ENCODE measurements at regions not wholly inside any gene's neighbourhood (a gene's known extent, or its start where the extent isn't known, plus 50 kb on each side); places are given as distances from the start of the nearest gene placed in this dataset.

DNA sequence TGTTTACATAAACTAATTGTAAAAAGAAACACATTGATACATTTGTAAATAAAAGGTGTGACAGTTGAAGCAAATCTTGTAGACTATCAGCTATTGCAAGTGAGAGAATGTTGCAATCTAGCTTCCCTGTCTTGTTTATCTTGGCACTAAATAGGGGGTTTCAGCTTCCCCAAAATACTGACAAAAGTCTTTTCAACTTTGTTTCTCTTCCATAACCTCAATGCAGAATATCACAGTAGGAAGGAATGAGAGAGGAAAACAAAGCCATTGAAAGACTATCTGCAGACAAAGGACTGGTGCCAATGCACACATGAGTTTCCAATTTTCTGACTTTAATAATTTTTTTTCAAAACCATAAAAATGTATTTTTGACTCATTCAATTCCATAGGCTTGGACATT, 886.2 kb upstream of the MGAT4C start:
- DNase-seq, result peak; percentile 48

GRCh38 chr12:87141091-87141490, 884.9 kb upstream of the MGAT4C start:
- no peak for DNase-seq

DNA sequence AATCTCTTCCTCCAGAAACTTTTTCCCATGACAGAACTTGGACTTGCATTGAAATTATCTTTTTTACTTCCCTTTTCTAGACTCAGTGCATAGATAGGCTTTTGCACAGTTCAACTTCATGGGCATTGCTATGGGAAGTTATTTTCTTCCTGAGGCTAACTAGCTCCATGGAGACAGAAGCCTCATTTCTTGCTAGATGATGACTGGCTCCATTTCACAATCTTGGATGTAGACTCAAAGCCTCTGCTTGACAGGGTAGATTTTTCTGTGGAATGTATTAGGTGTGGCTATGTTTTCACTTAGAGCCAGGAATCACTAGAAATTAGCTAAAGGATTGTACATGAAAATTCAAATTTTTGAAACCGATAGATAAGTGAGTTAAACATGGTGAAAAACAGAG, 884.1 kb upstream of the MGAT4C start:
- DNase-seq, result no peak

- DNase-seq, result no peak
Measured at GRCh38 chr12:87137220-87137619, 881.0 kb upstream of the MGAT4C start.

DNA sequence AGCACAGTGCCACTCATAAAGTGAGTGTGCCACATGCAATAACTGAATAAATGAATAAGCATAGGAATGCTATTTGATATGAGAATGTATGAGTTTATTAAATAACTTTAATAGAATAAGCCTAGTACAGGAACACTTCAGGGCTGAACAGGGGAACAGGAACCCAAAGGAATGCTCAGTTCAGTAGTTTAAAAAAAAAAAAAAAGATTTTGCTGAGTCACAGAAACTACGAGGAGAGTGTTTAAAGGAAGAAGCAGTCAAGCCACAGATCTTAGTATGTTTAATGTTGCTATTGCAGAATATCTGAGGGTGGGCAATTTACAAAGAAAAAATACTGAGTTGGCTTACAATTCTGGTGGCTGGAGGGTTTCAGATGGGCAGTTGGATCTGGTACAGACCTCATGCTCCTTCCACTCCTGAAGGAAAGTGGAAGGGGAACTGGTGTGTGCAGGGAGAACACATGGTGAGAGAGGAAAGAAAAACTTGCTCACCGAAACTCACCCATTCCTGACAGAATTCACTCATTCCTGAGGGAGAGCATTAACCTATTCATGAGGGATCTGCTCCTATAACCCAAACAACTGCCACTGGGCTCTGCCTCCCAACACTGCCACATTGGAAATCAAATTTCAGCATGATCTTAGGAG, 880.3 kb upstream of the MGAT4C start:
- no peak for DNase-seq

GRCh38 chr12:87127272-87127671, 871.1 kb upstream of the MGAT4C start:
- DNase-seq, result no peak

- no peak for DNase-seq
Measured at GRCh38 chr12:87121896-87122295, 865.7 kb upstream of the MGAT4C start.

DNA sequence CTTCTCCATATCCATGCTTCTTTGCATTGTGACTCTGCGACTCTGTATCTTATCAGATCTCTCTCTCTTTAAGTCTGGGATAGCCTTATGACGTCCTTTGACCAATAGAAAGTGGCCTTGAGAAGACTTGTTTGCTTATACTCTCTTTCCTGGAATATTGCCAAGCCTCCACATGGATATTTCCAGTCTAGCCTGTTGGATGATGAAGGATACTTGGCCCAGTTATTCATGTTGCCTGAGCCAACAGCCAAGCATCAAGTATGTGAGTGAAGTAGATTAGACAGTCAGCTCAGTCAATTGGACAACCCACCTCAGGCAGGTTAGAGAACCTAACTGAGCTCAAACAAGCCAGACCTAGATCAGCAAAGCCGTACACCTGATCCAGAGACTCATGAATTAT, 864.2 kb upstream of the MGAT4C start:
- DNase-seq, result no peak

DNA sequence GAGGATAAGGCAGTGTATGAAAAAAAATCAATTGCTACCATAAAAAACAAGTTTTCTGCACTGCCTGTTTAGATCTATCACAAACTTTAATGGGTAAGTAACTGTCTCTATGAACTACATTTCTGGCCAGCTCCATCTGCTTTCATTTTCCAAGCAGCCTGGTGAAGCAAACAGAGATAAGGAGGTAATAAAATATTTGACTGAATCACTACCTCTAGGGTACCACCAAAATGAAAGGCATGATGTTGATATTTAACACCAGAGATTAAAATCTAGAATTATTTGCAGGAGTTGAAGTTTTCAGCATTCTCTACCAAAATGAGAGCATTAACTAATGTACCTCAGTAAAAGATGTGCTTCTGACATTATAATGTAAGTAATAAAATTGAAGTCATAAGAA, 863.5 kb upstream of the MGAT4C start:
- no peak for DNase-seq

GRCh38 chr12:87117526-87117925, 861.3 kb upstream of the MGAT4C start:
- no peak for DNase-seq

DNA sequence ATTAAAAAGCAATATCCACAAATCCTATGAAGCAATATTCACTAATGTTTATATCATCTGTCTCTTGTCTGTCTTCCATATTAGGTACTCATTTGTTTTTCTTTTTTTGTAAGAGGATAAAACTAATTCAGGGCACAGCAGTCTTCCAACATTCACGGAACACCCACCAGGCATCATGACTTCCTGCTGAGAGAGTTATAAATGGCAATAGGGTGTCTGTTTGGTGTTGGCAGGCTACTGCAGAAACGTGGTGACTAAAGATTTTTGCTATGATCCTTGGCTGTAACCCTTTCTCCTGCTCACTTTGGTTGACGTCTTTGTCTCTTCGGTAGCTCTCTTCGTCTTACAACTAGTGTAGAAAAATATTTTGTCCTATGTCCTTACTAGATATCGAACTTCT, 860.6 kb upstream of the MGAT4C start:
- DNase-seq, result no peak

- DNase-seq, result no peak
Measured at GRCh38 chr12:87112571-87113345, 856.6 kb upstream of the MGAT4C start.

- no peak for DNase-seq
Measured at GRCh38 chr12:87107766-87108165, 851.6 kb upstream of the MGAT4C start.

DNA sequence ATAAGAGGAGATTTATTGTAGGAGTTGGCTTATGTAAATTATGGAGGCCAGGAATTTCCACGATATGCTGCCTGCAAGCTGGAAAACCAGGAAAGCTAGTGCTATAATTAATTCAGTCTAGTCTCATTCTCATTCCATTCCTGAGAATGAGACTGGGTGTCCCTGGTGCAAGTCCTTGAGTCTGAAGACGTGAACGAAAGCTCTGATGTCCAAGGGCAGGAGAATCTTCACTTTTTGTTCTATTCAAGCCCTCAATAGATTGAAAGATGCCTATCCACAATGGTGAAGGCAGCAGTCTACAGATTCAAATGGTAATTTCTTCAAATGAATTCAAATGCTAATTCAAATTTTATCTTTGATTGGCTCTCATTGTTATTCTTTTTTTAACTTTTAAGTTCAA, 851.1 kb upstream of the MGAT4C start:
- no peak for DNase-seq

DNA sequence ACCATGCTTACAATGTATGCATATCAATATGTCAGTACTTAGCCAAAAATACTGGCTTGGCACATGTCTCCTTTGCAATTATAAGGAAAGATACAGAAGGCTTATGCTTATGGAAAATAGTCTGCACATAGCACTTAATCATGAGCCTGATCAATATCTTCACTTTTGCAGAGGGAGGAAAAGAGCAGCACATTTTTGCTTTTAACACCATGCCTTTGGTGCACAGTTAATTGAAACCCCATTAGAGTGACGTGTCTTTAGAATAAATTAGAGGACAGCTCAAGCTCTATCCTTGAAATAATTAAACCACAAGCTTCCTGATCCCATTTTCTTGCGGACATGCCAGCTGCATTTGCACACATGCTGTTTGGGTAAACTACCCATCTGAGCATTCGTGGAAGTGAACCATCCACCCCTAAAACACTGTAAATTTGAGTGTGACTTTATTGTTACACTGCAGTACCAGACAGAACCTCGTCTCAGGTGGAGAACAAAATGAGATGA, 839.9 kb upstream of the MGAT4C start:
- DNase-seq, result no peak

DNA sequence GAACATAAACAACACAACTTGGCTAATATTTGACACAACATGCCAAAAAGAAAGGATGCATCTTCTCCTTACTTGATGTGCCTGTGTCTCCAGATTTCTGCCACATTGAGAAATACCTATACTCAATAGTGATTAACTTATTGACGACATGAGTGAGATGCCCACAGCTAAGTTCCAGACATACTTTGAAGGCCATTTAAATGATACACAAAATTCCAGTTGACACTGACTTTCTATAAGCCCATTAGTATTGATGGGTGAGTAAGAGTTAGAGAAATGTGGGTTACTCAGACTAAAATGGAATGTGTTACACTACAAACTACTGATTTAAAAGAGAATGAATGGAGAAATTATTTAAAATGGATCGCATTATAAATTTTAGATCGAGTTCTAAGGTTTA, 838.2 kb upstream of the MGAT4C start:
- DNase-seq, result no peak

- DNase-seq, result no peak
Measured at GRCh38 chr12:87092421-87092820, 836.2 kb upstream of the MGAT4C start.

DNA sequence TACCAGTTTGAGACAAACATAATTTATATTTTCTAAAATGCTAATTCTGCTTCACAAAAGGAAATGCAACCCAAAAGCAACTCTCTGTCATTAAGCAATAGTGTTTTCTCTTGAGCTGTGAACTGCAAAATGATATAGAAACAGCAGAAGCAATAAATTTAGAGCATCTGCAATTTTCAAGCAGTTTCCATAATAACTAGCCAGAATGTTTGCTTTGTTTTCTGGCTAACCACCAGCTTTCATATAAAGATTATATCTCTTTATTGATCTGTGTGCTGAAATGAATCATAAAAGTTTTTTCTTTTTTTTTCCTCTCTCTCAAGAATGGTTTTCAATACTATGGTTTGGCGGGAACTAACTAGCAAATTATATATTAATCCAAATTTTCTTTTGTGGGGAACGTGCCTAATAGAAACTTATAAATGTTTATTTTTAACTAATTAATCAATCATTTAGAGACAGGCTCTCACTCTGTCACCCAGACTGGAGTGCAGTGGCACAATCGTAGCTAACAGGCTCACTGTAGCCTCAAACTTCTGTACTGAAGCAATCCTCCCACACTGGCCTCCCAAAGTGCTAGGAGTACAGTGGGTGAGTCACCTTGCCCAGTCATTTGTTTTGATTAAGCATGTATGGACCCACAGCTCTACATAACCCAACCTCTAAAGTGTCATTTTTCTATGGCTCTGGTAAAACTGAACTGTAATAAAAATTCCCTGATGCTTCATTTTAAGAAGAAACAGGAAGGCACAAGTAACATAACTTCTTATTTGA, 830.1 kb upstream of the MGAT4C start:
- DNase-seq, result no peak

GRCh38 chr12:87085286-87085685, 829.1 kb upstream of the MGAT4C start:
- peak; percentile 46 for DNase-seq

DNA sequence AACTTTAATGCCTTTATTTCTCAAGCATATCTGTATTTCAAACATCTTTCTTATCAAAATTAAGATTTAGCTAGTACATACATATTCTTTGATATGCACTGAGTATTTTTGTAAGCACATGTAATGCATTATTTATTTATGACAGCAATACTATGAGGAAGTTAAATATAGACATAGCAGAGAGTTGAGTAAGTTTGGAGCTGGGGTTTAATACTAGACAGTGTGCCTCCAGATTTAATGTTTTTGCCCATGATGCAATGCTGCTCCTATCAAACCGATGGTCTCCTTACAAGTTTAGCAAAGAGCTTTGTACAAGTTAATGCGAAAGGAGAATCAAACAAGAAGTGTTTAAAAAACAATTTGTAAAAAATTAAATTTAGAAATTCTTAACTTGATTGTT, 826.6 kb upstream of the MGAT4C start:
- no peak for DNase-seq

DNA sequence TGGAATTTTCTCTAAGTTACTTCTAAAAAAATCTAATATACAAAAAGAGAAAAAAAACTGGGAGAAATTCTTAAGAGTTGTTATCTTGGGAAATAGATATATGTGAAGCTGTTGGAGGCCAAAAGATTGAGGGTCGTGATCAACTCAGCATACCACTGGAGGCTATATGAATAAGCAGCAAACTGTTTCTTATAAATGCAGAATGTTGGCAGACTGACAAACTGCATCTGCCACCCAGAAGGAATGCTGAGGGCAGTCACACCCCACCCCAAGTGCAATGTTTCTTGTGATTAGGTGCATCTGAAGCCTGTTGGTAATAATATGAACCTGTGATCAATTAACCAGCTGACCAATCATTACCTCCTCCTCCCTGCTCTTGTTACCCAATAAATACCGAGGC, 818.6 kb upstream of the MGAT4C start:
- no peak for DNase-seq

- no peak for DNase-seq
Measured at GRCh38 chr12:87066326-87066725, 810.1 kb upstream of the MGAT4C start.

GRCh38 chr12:87059231-87059630, 803.0 kb upstream of the MGAT4C start:
- no peak for DNase-seq

DNA sequence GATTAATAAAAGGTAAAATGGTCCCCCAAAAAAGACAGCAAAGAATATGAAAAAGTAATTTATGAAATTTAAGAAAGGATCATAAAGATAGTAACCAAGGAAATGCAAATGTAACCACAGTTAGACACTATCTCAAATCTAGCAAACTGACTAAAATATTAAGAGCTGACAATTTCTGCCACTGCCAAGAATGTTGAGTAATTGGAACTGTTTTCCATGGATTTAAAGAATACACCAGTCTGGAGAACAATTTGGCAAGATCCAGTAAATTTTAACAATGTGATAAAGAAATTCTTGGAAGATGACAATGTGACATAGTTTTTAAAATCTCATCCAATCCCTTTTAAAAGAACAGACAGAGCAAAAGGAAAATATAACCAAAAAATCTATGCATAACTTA, 798.0 kb upstream of the MGAT4C start:
- DNase-seq, result no peak
